MCF 10A (cell line): ENCODE measurements at regions not wholly inside any gene's neighbourhood (a gene's known extent, or its start where the extent isn't known, plus 50 kb on each side); places are given as distances from the start of the nearest gene placed in this dataset.

Source experiments
- BruUV-seq: library from RNA; stranded (reverse); fragments of 400-500 nt; replicated peaks from 2 replicates; lab custom pipeline; 2021; lab: Mats Ljungman, UMichigan
- CTCF ChIA-PET: fragments of 300-600 bp; sonication (Branson Sonifier 250); formaldehyde crosslinking; extraction: SDS; loops from one replicate; lab custom pipeline; 2021; ENCODE audit warnings: antibody characterized with exemption, inconsistent platforms; lab: Yijun Ruan, JAX
- POLR2A ChIA-PET: fragments of 300-600, 350-650 bp; sonication (Branson Sonifier 250); formaldehyde crosslinking; extraction: SDS; loops from one replicate; lab custom pipeline; 2020; ENCODE audit warnings: antibody characterized with exemption, inconsistent platforms; lab: Yijun Ruan, JAX
- DNase-seq: peaks from one replicate; pipeline ENCODE4 v3.0.0-alpha.2; 2018; ENCODE audit not compliant: unreplicated experiment
- H3K27ac Mint-ChIP-seq: one replicate; pipeline ENCODE4 v1.8.0; 2022; ENCODE audit warnings: mild to moderate bottlenecking, low read depth, mixed read lengths; ENCODE audit not compliant: unreplicated experiment
- H3K27me3 Mint-ChIP-seq: one replicate; pipeline ENCODE4 v1.8.0; 2022; ENCODE audit warnings: mixed read lengths; ENCODE audit not compliant: insufficient read depth, unreplicated experiment
- H3K36me3 Mint-ChIP-seq: one replicate; pipeline ENCODE4 v1.8.0; 2022; ENCODE audit warnings: mild to moderate bottlenecking, moderate library complexity, mixed read lengths; ENCODE audit not compliant: insufficient read depth, unreplicated experiment
- H3K4me1 Mint-ChIP-seq: one replicate; pipeline ENCODE4 v1.8.0; 2022; ENCODE audit warnings: mixed read lengths; ENCODE audit not compliant: insufficient read depth, unreplicated experiment
- H3K4me3 Mint-ChIP-seq: one replicate; pipeline ENCODE4 v1.8.0; 2022; ENCODE audit warnings: mild to moderate bottlenecking, moderate library complexity, mixed read lengths; ENCODE audit not compliant: unreplicated experiment
- H3K9me3 Mint-ChIP-seq: one replicate; pipeline ENCODE4 v1.8.0; 2022; ENCODE audit warnings: mixed read lengths; ENCODE audit not compliant: unreplicated experiment
- CTCF ChIP-seq: fragments of 200-600 bp; IDR thresholded peaks from one replicate; pipeline ENCODE4 v1.8.0; 2022; ENCODE audit warnings: antibody characterized with exemption, mild to moderate bottlenecking; ENCODE audit not compliant: unreplicated experiment
- intact Hi-C: fragments of 100-400 bp; cut with micrococcal nuclease; formaldehyde crosslinking; loops from 2 replicates; pipeline ENCODE4 v1.14.1; 2022

- no TSS peak for BruUV-seq
- H3K4me1 Mint-ChIP-seq: peaks cover 26% of the 10 kb centered on the region
- H3K36me3 Mint-ChIP-seq: no peaks in the 10 kb centered on the region
- peak; percentile 54 for DNase-seq
- no peak overlapping the region for H3K4me3 Mint-ChIP-seq
- H3K27me3 Mint-ChIP-seq: no peaks in the 10 kb centered on the region
- ChIA-PET CTCF (interaction anchor here (0.5 to 1.3 kb wide), 4 partner anchors 24 to 299 kb away, joined by 3 to 4 read pairs (median 4); no protein-coding TSS in a partner anchor), POLR2A (interaction anchor here (0.6 to 1.0 kb wide), 2 partner anchors 10 to 13 kb away, joined by 3 read pairs; no protein-coding TSS in a partner anchor)
- intact Hi-C loops: no loop called here
- no peak for TF ChIP-seq CTCF
- no peak overlapping the region for H3K27ac Mint-ChIP-seq
- H3K9me3 Mint-ChIP-seq: no peaks in the 10 kb centered on the region
Measured at GRCh38 chr1:229121845-229122436, 149.0 kb upstream of the RAB4A start.

- peaks cover 25% of the 10 kb centered on the region for H3K4me1 Mint-ChIP-seq
Measured at GRCh38 chr1:229122606-229123005, 148.3 kb upstream of the RAB4A start.

GRCh38 chr1:229124116-229124515, 146.8 kb upstream of the RAB4A start:
- CTCF ChIA-PET: interaction anchor here (0.7 to 1.4 kb wide), 3 partner anchors 16 to 182 kb away, joined by 3 read pairs; no protein-coding TSS in a partner anchor
- Mint-ChIP-seq H3K4me3 (no peak overlapping the region), H3K4me1 (peaks cover 13% of the 10 kb centered on the region), H3K36me3 (no peaks in the 10 kb centered on the region), H3K9me3 (no peaks in the 10 kb centered on the region), H3K27me3 (no peaks in the 10 kb centered on the region), H3K27ac (no peak overlapping the region)
- no TSS peak for BruUV-seq
- TF ChIP-seq CTCF: no peak
- POLR2A ChIA-PET: interaction anchor here (1.4 kb wide), 1 partner anchor 23 kb away, joined by 4 read pairs; no protein-coding TSS in a partner anchor
- intact Hi-C loops: no loop called here
- no peak for DNase-seq

More at GRCh38 chr1:229122606-229123005, 148.3 kb upstream of the RAB4A start:
- Mint-ChIP-seq H3K4me3 (no peak overlapping the region), H3K9me3 (no peaks in the 10 kb centered on the region), H3K27ac (no peak overlapping the region), H3K36me3 (no peaks in the 10 kb centered on the region), H3K27me3 (no peaks in the 10 kb centered on the region)
- POLR2A ChIA-PET: interaction anchor here (1.0 kb wide), 1 partner anchor 14 kb away, joined by 3 read pairs; no protein-coding TSS in a partner anchor
- no TSS peak for BruUV-seq
- DNase-seq: no peak
- CTCF ChIA-PET: interaction anchor here (0.6 to 1.3 kb wide), 5 partner anchors 18 to 1039 kb away, joined by 3 to 4 read pairs (median 3); no protein-coding TSS in a partner anchor
- intact Hi-C loops: no loop called here
- TF ChIP-seq CTCF: no peak

- Mint-ChIP-seq H3K36me3 (no peaks in the 10 kb centered on the region), H3K27ac (no peak overlapping the region), H3K4me1 (peaks cover 8% of the 10 kb centered on the region), H3K27me3 (no peaks in the 10 kb centered on the region), H3K4me3 (no peak overlapping the region), H3K9me3 (no peaks in the 10 kb centered on the region)
- no peak for DNase-seq
- no TSS peak for BruUV-seq
- POLR2A ChIA-PET: interaction anchor here (0.6 to 1.4 kb wide), 2 partner anchors 11 to 24 kb away, joined by 3 to 4 read pairs; no protein-coding TSS in a partner anchor
- CTCF ChIA-PET: interaction anchor here (0.7 to 1.4 kb wide), 5 partner anchors 9 to 182 kb away, joined by 3 to 4 read pairs (median 3); no protein-coding TSS in a partner anchor
- intact Hi-C loops: no loop called here
- TF ChIP-seq CTCF: no peak
Measured at GRCh38 chr1:229124520-229125124, 146.3 kb upstream of the RAB4A start.
